ENCODE measurements at regions not wholly inside any gene's neighbourhood (a gene's known extent, or its start where the extent isn't known, plus 50 kb on each side); places are given as distances from the start of the nearest gene placed in this dataset.

- DNase-seq (ENCODE audit: low read depth in 2 of 2) = no peak
Observed at GRCh38 chr9:108158236-108158995, 668.8 kb upstream of the KLF4 start.

- DNase-seq (ENCODE audit: low read depth in 2 of 2) = no peak
Observed at GRCh38 chr9:108156270-108156998, 666.9 kb upstream of the KLF4 start.

- DNase-seq (ENCODE audit: low read depth in 2 of 2) = peak; percentile 65 to 90
Observed at GRCh38 chr9:108153416-108153815, 663.8 kb upstream of the KLF4 start.

GRCh38 chr9:108150736-108151586 is 661.4 kb upstream of the KLF4 start:
- DNase-seq (ENCODE audit: low read depth in 2 of 2) = peak; percentile 96 to 98

- peak in 1 of 2 donors; percentile 22 for DNase-seq (ENCODE audit: low read depth in 2 of 2)
Observed at GRCh38 chr9:108149326-108149725, 659.8 kb upstream of the KLF4 start.

- peak in 1 of 2 donors; percentile 84 for DNase-seq (ENCODE audit: low read depth in 2 of 2)
Observed at GRCh38 chr9:108142504-108143201, 653.1 kb upstream of the KLF4 start.

GRCh38 chr9:108142142-108142503 is 652.6 kb upstream of the KLF4 start:
- DNase-seq (ENCODE audit: low read depth in 2 of 2) = no peak

- DNase-seq (ENCODE audit: low read depth in 2 of 2) = no peak
Observed at GRCh38 chr9:108139900-108140299, 650.3 kb upstream of the KLF4 start.

GRCh38 chr9:108138516-108138915 is 648.9 kb upstream of the KLF4 start:
- DNase-seq (ENCODE audit: low read depth in 2 of 2) = no peak

- no peak for DNase-seq (ENCODE audit: low read depth in 2 of 2)
Observed at GRCh38 chr9:108136656-108137055, 647.1 kb upstream of the KLF4 start.

- peak in 1 of 2 donors; percentile 33 for DNase-seq (ENCODE audit: low read depth in 2 of 2)
Observed at GRCh38 chr9:108134486-108135128, 645.0 kb upstream of the KLF4 start.

GRCh38 chr9:108133680-108134079 is 644.1 kb upstream of the KLF4 start:
- DNase-seq (ENCODE audit: low read depth in 2 of 2) = no peak

GRCh38 chr9:108133101-108133500 is 643.5 kb upstream of the KLF4 start:
- DNase-seq (ENCODE audit: low read depth in 2 of 2) = no peak

GRCh38 chr9:108130905-108131304 is 641.3 kb upstream of the KLF4 start:
- no peak for DNase-seq (ENCODE audit: low read depth in 2 of 2)

- peak in 1 of 2 donors; percentile 13 for DNase-seq (ENCODE audit: low read depth in 2 of 2)
Observed at GRCh38 chr9:108125625-108126024, 636.1 kb upstream of the KLF4 start.

- no peak for DNase-seq (ENCODE audit: low read depth in 2 of 2)
Observed at GRCh38 chr9:108119530-108120113, 630.1 kb upstream of the KLF4 start.

GRCh38 chr9:108117795-108118194 is 628.2 kb upstream of the KLF4 start:
- no peak for DNase-seq (ENCODE audit: low read depth in 2 of 2)

GRCh38 chr9:108117306-108117705 is 627.7 kb upstream of the KLF4 start:
- DNase-seq (ENCODE audit: low read depth in 2 of 2) = no peak

GRCh38 chr9:108113596-108113995 is 624.0 kb upstream of the KLF4 start:
- DNase-seq (ENCODE audit: low read depth in 2 of 2) = no peak

- DNase-seq (ENCODE audit: low read depth in 2 of 2) = no peak
Observed at GRCh38 chr9:108109927-108110690, 620.5 kb upstream of the KLF4 start.

Measured in dermis microvascular lymphatic vessel endothelial cell (primary cell).